ENCODE measurements at regions not wholly inside any gene's neighbourhood (a gene's known extent, or its start where the extent isn't known, plus 50 kb on each side); places are given as distances from the start of the nearest gene placed in this dataset.

GRCh38 chr10:2826675-2827074, 240.7 kb upstream of the PFKP start:
- TF ChIP-seq CTCF (IDR thresholded peaks at IDR 0.05) (no peak), EP300 (IDR thresholded peaks at IDR 0.05) (no peak), POLR2A (IDR thresholded peaks at IDR 0.05) (no peak)
